Nephron progenitor cell (in vitro differentiated cells): ENCODE measurements at regions not wholly inside any gene's neighbourhood (a gene's known extent, or its start where the extent isn't known, plus 50 kb on each side); places are given as distances from the start of the nearest gene placed in this dataset.

ENCODE experiments used
- DNase-seq: peaks from one replicate; pipeline ENCODE4 v3.0.0; 2021
- H3K27ac Mint-ChIP-seq: 2 replicates; pipeline ENCODE4 v1.8.0; 2021; ENCODE audit warnings: mild to moderate bottlenecking, moderate library complexity, mixed read lengths
- H3K27me3 Mint-ChIP-seq: 2 replicates; pipeline ENCODE4 v1.8.0; 2021; ENCODE audit warnings: mild to moderate bottlenecking, low read depth, mixed read lengths; ENCODE audit not compliant: poor library complexity
- H3K36me3 Mint-ChIP-seq: 2 replicates; pipeline ENCODE4 v1.8.0; 2021; ENCODE audit warnings: low read depth, mixed read lengths
- H3K4me1 Mint-ChIP-seq: 2 replicates; pipeline ENCODE4 v1.8.0; 2021; ENCODE audit warnings: mixed read lengths
- H3K4me3 Mint-ChIP-seq: 2 replicates; pipeline ENCODE4 v1.8.0; 2021; ENCODE audit warnings: mild to moderate bottlenecking, moderate library complexity, mixed read lengths
- H3K9me3 Mint-ChIP-seq: 2 replicates; pipeline ENCODE4 v1.8.0; 2021; ENCODE audit warnings: mild to moderate bottlenecking, moderate library complexity, mixed read lengths
- TF ChIP-seq, protein P1 (sequence below): fragments of 200-600 bp; sonication (generic); IDR thresholded peaks from 2 replicates; pipeline ENCODE4 v1.5.0; 2021; ENCODE audit warnings: antibody characterized with exemption

DNA sequence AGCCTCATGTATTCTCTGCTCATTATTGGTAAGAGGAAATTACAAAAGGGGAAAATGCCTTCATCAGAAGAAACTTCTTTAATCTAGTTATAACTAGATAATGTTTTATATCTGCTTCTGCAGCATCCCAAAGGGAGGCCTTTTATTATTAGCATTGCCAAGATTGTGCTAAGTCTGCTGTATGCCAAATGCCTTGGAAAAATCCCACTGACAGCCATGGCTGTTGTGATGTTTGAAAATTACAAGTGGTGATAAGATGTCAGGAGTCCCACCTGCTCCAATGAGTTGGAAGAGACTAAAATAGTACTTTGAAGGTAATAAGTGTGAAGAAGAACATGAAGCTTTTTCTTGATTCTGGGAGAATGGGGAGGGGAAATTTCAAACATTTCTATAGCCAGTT, 345.0 kb downstream of the GABRB2 start:
- no peak overlapping the region for H3K4me3 Mint-ChIP-seq

DNA sequence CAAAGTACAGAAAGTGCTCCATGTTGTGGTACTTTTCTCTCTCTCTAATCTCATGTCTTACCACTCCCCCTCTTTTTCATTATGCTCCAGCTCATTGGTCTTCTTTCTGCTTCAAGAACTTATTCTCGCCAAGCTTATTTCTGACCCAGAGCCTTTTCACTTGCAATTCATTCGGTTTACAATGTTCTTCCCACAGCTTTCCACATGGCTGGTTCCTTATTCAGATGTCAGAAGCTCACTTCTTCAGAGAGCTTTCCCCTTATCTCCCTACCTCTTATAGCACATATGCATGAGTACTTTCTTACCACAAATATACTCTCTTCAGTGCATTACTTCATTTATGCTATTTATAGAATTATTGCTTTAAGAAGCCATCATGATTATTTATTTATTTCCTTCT, 338.8 kb upstream of the ATP10B start:
- H3K36me3 Mint-ChIP-seq, result no peaks in the 10 kb centered on the region
- H3K4me3 Mint-ChIP-seq, result no peak overlapping the region
- H3K27ac Mint-ChIP-seq, result no peak overlapping the region
- H3K27me3 Mint-ChIP-seq, result no peaks in the 10 kb centered on the region
- DNase-seq, result no peak
- no peaks in the 10 kb centered on the region for H3K9me3 Mint-ChIP-seq
- TF ChIP-seq, protein P1, sequence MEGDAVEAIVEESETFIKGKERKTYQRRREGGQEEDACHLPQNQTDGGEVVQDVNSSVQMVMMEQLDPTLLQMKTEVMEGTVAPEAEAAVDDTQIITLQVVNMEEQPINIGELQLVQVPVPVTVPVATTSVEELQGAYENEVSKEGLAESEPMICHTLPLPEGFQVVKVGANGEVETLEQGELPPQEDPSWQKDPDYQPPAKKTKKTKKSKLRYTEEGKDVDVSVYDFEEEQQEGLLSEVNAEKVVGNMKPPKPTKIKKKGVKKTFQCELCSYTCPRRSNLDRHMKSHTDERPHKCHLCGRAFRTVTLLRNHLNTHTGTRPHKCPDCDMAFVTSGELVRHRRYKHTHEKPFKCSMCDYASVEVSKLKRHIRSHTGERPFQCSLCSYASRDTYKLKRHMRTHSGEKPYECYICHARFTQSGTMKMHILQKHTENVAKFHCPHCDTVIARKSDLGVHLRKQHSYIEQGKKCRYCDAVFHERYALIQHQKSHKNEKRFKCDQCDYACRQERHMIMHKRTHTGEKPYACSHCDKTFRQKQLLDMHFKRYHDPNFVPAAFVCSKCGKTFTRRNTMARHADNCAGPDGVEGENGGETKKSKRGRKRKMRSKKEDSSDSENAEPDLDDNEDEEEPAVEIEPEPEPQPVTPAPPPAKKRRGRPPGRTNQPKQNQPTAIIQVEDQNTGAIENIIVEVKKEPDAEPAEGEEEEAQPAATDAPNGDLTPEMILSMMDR, result no peak
- peaks cover 14% of the 10 kb centered on the region for H3K4me1 Mint-ChIP-seq

More for the DNA sequence above, 345.0 kb downstream of the GABRB2 start:
- no peak for DNase-seq
- TF ChIP-seq, protein P1, result no peak
- Mint-ChIP-seq H3K27me3 (peaks cover 3% of the 10 kb centered on the region), H3K27ac (no peak overlapping the region), H3K36me3 (no peaks in the 10 kb centered on the region), H3K4me1 (no peaks in the 10 kb centered on the region), H3K9me3 (peaks cover 14% of the 10 kb centered on the region)

DNA sequence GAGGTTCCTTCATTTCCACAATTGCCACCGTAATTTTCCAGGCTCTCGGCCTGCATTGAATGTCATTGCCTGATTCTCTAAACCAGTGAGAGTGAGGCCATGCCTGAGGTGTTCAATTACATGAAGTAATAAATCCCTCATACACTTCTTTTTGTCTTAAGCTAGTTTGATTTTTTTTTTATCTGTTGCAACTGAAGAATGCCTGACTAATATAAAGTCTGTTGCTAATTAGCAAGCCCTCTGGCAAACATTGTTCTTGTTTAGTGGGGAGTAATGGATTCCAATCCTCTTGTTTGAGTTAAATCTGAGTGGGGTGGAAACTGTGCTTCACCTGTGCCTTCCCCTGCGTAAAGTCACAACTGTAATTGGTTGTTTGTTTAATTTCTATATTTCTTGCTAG, 338.1 kb upstream of the ATP10B start:
- H3K4me3 Mint-ChIP-seq, result no peak overlapping the region
- no peak for DNase-seq
- TF ChIP-seq, protein P1, result no peak
- H3K27me3 Mint-ChIP-seq, result no peaks in the 10 kb centered on the region
- H3K36me3 Mint-ChIP-seq, result no peaks in the 10 kb centered on the region
- peaks cover 14% of the 10 kb centered on the region for H3K4me1 Mint-ChIP-seq
- H3K27ac Mint-ChIP-seq, result no peak overlapping the region
- H3K9me3 Mint-ChIP-seq, result no peaks in the 10 kb centered on the region

DNA sequence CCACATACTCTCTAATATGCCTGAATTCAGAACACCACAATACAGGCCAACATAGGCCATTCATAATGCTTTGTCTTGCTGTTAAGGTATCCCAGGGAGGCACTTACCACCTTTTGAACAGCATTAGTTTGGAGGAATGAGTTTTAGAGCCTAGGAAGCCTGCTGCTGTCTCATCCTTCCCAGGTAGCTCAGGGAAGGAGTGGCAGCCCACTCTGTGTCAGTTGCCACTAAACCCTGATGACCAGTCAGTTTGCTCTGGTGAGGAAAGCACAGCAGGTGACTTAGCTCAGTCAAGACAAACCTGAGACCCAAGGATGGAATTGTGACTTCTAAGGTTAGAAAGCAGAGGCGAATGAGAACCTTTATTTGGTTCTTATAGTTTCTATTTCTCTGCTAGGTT, 337.4 kb upstream of the ATP10B start:
- peaks cover 14% of the 10 kb centered on the region for H3K4me1 Mint-ChIP-seq
- no peak overlapping the region for H3K27ac Mint-ChIP-seq
- DNase-seq, result no peak
- H3K4me3 Mint-ChIP-seq, result no peak overlapping the region
- H3K36me3 Mint-ChIP-seq, result no peaks in the 10 kb centered on the region
- H3K9me3 Mint-ChIP-seq, result no peaks in the 10 kb centered on the region
- H3K27me3 Mint-ChIP-seq, result no peaks in the 10 kb centered on the region
- TF ChIP-seq, protein P1, result no peak

DNA sequence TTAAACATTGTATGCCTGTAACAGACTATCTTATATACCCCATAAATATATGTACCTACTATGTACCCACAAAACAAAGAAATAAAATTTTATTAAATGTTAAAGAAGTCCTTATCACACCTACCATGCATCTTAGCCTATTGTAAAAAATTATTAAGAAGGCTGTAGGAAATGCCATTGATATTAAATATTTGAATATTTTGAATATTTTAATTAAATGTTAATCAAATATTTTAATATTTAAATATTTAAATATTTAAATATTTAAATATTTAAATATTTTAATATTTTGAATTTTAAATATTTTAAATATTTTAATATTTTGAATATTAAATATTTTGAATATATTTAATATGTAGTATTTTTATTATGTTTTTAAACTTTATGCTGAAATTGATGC, 331.5 kb upstream of the ATP10B start:
- no peaks in the 10 kb centered on the region for H3K9me3 Mint-ChIP-seq
- H3K36me3 Mint-ChIP-seq, result no peaks in the 10 kb centered on the region
- TF ChIP-seq, protein P1, result no peak
- DNase-seq, result no peak
- H3K27ac Mint-ChIP-seq, result no peak overlapping the region
- H3K4me3 Mint-ChIP-seq, result no peak overlapping the region
- H3K27me3 Mint-ChIP-seq, result no peaks in the 10 kb centered on the region
- no peaks in the 10 kb centered on the region for H3K4me1 Mint-ChIP-seq

DNA sequence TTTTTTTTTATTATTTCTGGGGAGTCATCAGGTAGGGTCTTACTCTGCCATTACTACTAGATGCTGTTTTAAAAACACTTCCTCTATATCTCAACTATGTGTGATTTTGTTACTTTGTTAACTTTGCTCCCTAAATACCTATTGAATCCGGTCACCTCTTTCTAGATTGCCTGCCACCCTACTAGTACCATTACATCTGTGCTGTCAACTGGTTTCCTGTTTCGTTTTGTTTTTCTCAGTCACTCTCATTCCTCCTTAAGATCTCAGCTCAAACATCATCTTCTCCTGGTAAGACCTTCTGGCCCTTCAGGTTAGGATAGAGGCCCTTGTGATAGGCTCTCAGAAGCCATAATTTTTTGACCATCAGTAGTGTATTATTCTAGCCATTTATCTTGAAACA, 324.2 kb upstream of the ATP10B start:
- DNase-seq, result no peak
- H3K36me3 Mint-ChIP-seq, result no peaks in the 10 kb centered on the region
- no peaks in the 10 kb centered on the region for H3K9me3 Mint-ChIP-seq
- no peak overlapping the region for H3K4me3 Mint-ChIP-seq
- TF ChIP-seq, protein P1, result no peak
- peak overlapping the region; percentile 0 for H3K27ac Mint-ChIP-seq
- H3K4me1 Mint-ChIP-seq, result peaks cover 6% of the 10 kb centered on the region
- H3K27me3 Mint-ChIP-seq, result no peaks in the 10 kb centered on the region
